DMS153 treated with DMSO at 0.1 percent for 48 hours (cell line): ENCODE measurements at regions not wholly inside any gene's neighbourhood (a gene's known extent, or its start where the extent isn't known, plus 50 kb on each side); places are given as distances from the start of the nearest gene placed in this dataset.
"Not testable (repeated sequence)": the region's sequence is repeated elsewhere in the genome, so short reads cannot be mapped to it uniquely, and the experiment has no call there.

Experiments used
- DNase-seq: peaks from one replicate; lab custom pipeline; 2025; ENCODE audit not compliant: unreplicated experiment; lab: John Stamatoyannopoulos, UW

- DNase-seq, result no peak
Observed at GRCh38 chrX:5708251-5708650, 520.4 kb downstream of the NLGN4X start.

GRCh38 chrX:5702890-5703289 is 525.8 kb downstream of the NLGN4X start:
- DNase-seq, result no peak

- DNase-seq, result no peak
Observed at GRCh38 chrX:5695971-5696370, 532.7 kb downstream of the NLGN4X start.

- no peak for DNase-seq
Observed at GRCh38 chrX:5683996-5684395, 544.7 kb downstream of the NLGN4X start.

GRCh38 chrX:5681159-5681558 is 547.5 kb downstream of the NLGN4X start:
- DNase-seq, result peak; percentile 1

GRCh38 chrX:5674036-5674435 is 554.6 kb downstream of the NLGN4X start:
- no peak for DNase-seq

GRCh38 chrX:5672099-5672498 is 556.6 kb downstream of the NLGN4X start:
- no peak for DNase-seq

GRCh38 chrX:5666689-5667088 is 562.0 kb downstream of the NLGN4X start:
- not testable (repeated sequence) for DNase-seq

GRCh38 chrX:5656544-5656943 is 572.1 kb downstream of the NLGN4X start:
- DNase-seq, result no peak

GRCh38 chrX:5650904-5651303 is 577.8 kb downstream of the NLGN4X start:
- DNase-seq, result no peak

- no peak for DNase-seq
Observed at GRCh38 chrX:5648941-5649568, 579.6 kb downstream of the NLGN4X start.

- DNase-seq, result no peak
Observed at GRCh38 chrX:5646818-5647217, 581.8 kb downstream of the NLGN4X start.

- DNase-seq, result no peak
Observed at GRCh38 chrX:5644776-5645175, 583.9 kb downstream of the NLGN4X start.

GRCh38 chrX:5640071-5640470 is 588.6 kb downstream of the NLGN4X start:
- DNase-seq, result no peak

GRCh38 chrX:5638572-5638971 is 590.1 kb downstream of the NLGN4X start:
- no peak for DNase-seq

- no peak for DNase-seq
Observed at GRCh38 chrX:5632887-5633286, 595.8 kb downstream of the NLGN4X start.

- no peak for DNase-seq
Observed at GRCh38 chrX:5632061-5632614, 596.5 kb downstream of the NLGN4X start.

- DNase-seq, result no peak
Observed at GRCh38 chrX:5617666-5618065, 611.0 kb downstream of the NLGN4X start.

- DNase-seq, result no peak
Observed at GRCh38 chrX:5595570-5595969, 633.1 kb downstream of the NLGN4X start.

GRCh38 chrX:5586726-5587125 is 641.9 kb downstream of the NLGN4X start:
- DNase-seq, result no peak

- DNase-seq, result no peak
Observed at GRCh38 chrX:5575407-5575806, 653.3 kb downstream of the NLGN4X start.

- no peak for DNase-seq
Observed at GRCh38 chrX:5568934-5569333, 659.7 kb downstream of the NLGN4X start.

GRCh38 chrX:5559386-5559785 is 669.3 kb downstream of the NLGN4X start:
- DNase-seq, result no peak
